Ovary (tissue), 3 donors: ENCODE measurements at regions not wholly inside any gene's neighbourhood (a gene's known extent, or its start where the extent isn't known, plus 50 kb on each side); places are given as distances from the start of the nearest gene placed in this dataset.

ENCODE experiments used
- CTCF ChIP-seq, 3 donors: fragments of 450-650 bp in 2 of 3; fragments of 200-600 bp in 1 of 3; IDR thresholded peaks; one replicate each; pipeline versions ENCODE4 v1.5.1 to v1.8.0; 2016 to 2022; ENCODE audit warnings: antibody characterized with exemption in 3 of 3, mild to moderate bottlenecking in 1 of 3
- EP300 ChIP-seq: sonication (generic); formaldehyde crosslinking; IDR thresholded peaks from one replicate; pipeline ENCODE4 v1.6.1; 2017; ENCODE audit warnings: antibody characterized with exemption
- POLR2A ChIP-seq: fragments of 450-650 bp; IDR thresholded peaks from one replicate; pipeline ENCODE4 v1.6.1; 2017; ENCODE audit warnings: antibody characterized with exemption, mild to moderate bottlenecking, moderate library complexity
- donor health status: DM: no; HTN: no; CAD: no.

- TF ChIP-seq CTCF (IDR thresholded peaks at IDR 0.05) (no peak), EP300 (no peak), POLR2A (no peak)
Measured at GRCh38 chr1:14168326-14169063, 430.0 kb upstream of the KAZN start.
